Mucosa of rectum (tissue), 2 donors: ENCODE measurements at regions not wholly inside any gene's neighbourhood (a gene's known extent, or its start where the extent isn't known, plus 50 kb on each side); places are given as distances from the start of the nearest gene placed in this dataset.

Source experiments
- H3K27ac ChIP-seq, 2 donors: one replicate each; pipeline ENCODE4 v1.7.0; 2013; ENCODE audit warnings: inconsistent platforms in 2 of 2, low read depth in 2 of 2, low read length in 2 of 2
- H3K27me3 ChIP-seq, 2 donors: one replicate each; pipeline ENCODE4 v1.7.0; 2013; ENCODE audit warnings: low read length in 2 of 2; ENCODE audit not compliant: control insufficient read depth in 2 of 2, insufficient read depth in 2 of 2
- H3K36me3 ChIP-seq, 2 donors: one replicate each; pipeline ENCODE4 v1.7.0; 2013; ENCODE audit warnings: low read length in 2 of 2; ENCODE audit not compliant: control insufficient read depth in 2 of 2, insufficient read depth in 2 of 2
- H3K4me1 ChIP-seq, 2 donors: one replicate each; pipeline ENCODE4 v1.7.0; 2013; ENCODE audit warnings: low read length in 2 of 2, mild to moderate bottlenecking in 1 of 2; ENCODE audit not compliant: control insufficient read depth in 2 of 2, insufficient read depth in 2 of 2
- H3K4me3 ChIP-seq, 2 donors: one replicate each; pipeline ENCODE4 v1.7.0; 2013; ENCODE audit warnings: low read length in 2 of 2
- H3K9ac ChIP-seq, 2 donors: one replicate each; pipeline ENCODE4 v1.7.0; 2013; ENCODE audit warnings: low read length in 2 of 2, low read depth in 1 of 2, mild to moderate bottlenecking in 1 of 2
- H3K9me3 ChIP-seq, 2 donors: one replicate each; pipeline ENCODE4 v1.7.0; 2013; ENCODE audit warnings: low read length in 2 of 2; ENCODE audit not compliant: control insufficient read depth in 2 of 2
- donor health status: healthy.
- donor health status: Normal muscosa, but diverticular disease.

DNA sequence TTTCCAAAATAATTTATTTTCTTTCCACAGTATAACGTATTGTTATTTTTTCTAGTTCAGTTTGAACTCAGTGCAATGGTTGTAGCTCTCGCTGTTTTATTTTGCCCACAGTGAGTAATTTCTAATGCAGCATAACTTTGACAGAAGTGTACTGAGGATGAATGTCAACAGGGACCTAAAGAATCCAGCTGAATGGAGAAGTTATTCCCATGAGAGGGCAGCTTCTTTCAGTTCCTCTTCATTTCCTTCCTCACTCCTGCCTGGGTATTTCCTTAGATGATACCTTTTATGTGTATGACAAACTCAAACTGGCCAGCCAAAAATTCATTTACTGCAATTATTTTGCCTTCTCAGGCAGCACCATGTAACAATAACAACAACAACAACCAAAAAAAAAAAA, 1223.1 kb upstream of the ZEB2 start:
- Histone ChIP-seq H3K9ac (no peak overlapping the region), H3K27me3 (no peaks in the 10 kb centered on the region), H3K4me1 (no peaks in the 10 kb centered on the region), H3K36me3 (no peaks in the 10 kb centered on the region), H3K4me3 (no peak overlapping the region), H3K9me3 (no peaks in the 10 kb centered on the region), H3K27ac (no peak overlapping the region)

DNA sequence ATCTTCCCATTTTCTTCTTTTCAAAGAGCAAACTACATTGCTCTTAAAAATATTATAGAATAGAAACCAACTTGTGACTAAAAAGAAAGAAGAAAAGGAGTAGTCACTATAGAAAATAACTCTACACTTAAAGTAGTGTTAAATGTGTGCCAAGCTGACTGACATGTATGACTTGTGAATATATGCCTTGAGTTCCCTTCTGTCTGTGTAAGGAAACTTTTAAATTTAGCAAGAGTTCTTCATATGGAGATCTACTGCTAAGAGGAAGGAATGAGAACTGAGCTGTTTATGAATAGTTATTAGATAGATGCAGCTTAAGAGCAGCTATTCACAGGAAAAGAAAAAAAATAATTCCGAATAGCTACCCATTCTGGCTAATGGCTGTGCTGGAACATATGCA, 1221.7 kb upstream of the ZEB2 start:
- Histone ChIP-seq H3K27ac (no peak overlapping the region), H3K4me1 (no peaks in the 10 kb centered on the region), H3K4me3 (no peak overlapping the region), H3K9ac (no peak overlapping the region), H3K27me3 (no peaks in the 10 kb centered on the region), H3K36me3 (no peaks in the 10 kb centered on the region), H3K9me3 (no peaks in the 10 kb centered on the region)

DNA sequence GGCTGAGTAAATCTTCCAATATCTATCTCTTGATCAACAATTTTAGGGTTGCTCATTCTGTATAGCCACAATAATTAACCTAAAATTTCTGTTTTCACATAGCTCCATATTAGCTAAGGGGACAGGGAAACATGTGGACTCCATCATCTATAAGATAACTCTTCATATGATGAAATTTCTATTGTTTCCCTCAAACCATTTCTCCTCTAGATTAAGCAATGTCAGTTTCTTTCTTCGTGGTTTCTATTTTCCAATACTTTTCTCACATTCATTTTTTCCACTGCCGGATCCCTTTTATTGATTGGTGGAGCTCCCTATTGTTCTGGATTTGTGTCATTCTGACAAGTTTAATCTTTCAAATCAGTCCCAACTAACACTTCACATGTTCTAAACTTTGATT, 1221.3 kb upstream of the ZEB2 start:
- Histone ChIP-seq H3K27me3 (no peaks in the 10 kb centered on the region), H3K36me3 (no peaks in the 10 kb centered on the region), H3K4me3 (no peak overlapping the region), H3K4me1 (no peaks in the 10 kb centered on the region), H3K27ac (no peak overlapping the region), H3K9ac (no peak overlapping the region), H3K9me3 (no peaks in the 10 kb centered on the region)

DNA sequence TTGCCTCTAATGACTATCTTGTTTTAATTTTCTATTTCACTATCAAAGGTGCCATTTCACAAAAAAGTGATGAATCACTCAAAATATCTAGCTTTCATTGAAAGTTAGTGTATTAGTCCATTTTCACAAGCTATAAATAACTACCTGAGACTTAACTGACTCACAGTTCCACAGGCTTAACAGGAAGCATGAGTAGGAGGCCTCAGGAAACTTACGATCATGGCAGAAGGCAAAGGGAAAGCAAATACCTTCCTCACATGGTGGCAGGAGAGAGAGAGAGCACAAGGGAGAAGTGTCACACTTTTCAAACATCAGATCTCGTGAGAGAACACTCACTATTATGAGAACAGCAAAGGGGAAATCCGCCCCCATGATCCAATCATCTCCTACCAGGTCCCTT, 1220.4 kb upstream of the ZEB2 start:
- Histone ChIP-seq H3K4me3 (no peak overlapping the region), H3K9ac (no peak overlapping the region), H3K9me3 (no peaks in the 10 kb centered on the region), H3K27ac (no peak overlapping the region), H3K4me1 (no peaks in the 10 kb centered on the region), H3K36me3 (no peaks in the 10 kb centered on the region), H3K27me3 (no peaks in the 10 kb centered on the region)

DNA sequence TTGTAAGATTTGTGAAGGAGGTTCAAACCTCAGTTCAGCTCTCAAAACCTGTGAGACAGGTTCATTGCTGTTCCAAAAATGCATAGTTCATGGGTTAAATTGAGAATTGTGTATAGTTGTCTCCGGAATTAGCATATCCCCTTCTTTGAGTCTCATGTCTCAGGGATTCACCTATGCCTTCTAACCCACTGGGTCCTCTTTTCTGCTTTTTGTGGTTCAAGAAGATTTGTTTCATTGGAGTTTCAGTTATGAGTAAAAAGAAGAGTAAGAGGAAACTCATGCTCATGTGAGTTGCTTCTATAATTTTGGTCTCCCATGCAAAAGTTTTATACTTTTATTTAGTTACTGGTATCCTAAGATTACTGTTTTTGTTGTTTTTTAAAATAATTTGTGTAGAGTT, 1219.8 kb upstream of the ZEB2 start:
- Histone ChIP-seq H3K27ac (no peak overlapping the region), H3K27me3 (no peaks in the 10 kb centered on the region), H3K36me3 (no peaks in the 10 kb centered on the region), H3K9me3 (no peaks in the 10 kb centered on the region), H3K4me3 (no peak overlapping the region), H3K9ac (no peak overlapping the region), H3K4me1 (no peaks in the 10 kb centered on the region)

DNA sequence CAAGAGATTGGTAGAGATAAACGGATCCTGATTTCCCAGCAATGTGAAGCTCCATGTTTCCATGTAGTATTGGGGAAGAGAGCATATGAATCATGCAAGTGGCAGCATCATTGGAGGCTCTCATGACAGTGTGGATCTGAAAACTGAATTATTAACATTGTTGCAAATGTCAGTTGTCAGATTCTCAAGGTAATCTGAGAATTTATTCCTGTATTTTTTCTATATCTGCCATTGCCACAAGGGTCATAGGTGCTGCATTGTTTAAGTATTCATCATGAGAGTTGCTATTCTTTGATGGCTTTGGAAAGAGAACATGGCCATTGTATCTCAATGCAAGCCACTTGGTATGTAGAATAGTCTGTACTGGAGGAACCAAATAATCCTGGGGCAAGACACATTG, 1217.0 kb upstream of the ZEB2 start:
- H3K4me1 ChIP-seq, result no peaks in the 10 kb centered on the region
- no peaks in the 10 kb centered on the region for H3K27me3 ChIP-seq
- H3K27ac ChIP-seq, result no peak overlapping the region
- no peaks in the 10 kb centered on the region for H3K9me3 ChIP-seq
- no peaks in the 10 kb centered on the region for H3K36me3 ChIP-seq
- no peak overlapping the region for H3K4me3 ChIP-seq
- no peak overlapping the region for H3K9ac ChIP-seq

DNA sequence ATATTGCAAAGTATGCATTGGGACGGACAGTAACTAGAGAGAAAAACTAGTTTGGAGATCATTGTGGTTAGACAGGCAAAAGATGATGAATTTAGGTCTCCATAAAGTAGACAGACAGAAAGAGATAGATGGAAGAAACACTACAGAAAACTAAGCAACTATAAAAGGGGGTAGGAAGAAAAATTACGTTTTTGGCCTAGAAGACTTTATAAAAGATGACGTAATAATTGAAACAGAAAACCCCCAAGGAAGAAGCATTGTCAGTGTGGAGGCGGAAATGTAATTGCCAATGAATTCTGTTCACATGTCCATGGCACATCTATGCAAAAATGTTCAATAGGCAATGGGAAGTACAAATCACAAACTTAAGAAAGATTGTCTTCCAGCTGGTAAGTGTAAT, 1211.5 kb upstream of the ZEB2 start:
- Histone ChIP-seq H3K4me3 (no peak overlapping the region), H3K9ac (no peak overlapping the region), H3K27me3 (no peaks in the 10 kb centered on the region), H3K9me3 (no peaks in the 10 kb centered on the region), H3K36me3 (no peaks in the 10 kb centered on the region), H3K27ac (no peak overlapping the region), H3K4me1 (no peaks in the 10 kb centered on the region)

DNA sequence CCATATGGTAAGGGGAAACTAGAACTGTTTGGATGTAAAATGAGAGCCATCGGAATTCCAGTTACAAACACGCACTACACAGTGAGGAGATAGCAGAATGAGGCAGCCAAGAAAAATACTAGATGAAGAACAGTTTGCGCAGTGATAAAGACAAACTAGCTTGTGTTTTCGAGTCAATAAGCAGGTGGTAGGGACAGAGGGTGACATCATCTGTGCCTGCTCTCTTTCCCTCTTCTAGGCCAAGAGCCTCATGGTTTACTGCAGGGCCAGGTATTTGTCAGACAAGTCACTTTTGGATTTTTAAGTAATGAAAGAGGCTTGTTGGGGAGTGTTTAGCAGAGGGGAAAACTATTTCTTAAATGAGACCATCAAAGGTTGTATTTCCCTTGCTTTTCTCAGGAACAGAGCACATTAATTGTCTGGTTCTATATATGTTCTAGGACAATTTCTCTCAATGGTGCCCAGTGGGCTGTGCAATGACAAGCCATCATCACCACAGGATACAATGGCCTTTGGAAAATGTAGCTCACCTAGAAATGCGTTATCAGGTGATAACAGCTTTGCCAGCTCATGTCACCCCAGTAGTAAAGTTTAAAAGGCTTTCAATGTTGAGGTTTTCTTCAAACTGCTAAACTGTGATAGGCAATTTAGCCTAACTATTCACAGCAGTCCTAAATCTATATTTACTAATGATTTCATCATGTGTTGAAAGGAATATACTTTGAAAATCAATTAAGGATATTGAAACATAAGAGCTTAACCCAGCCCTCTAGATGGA, 1210.3 kb upstream of the ZEB2 start:
- H3K27ac ChIP-seq, result no peak overlapping the region

DNA sequence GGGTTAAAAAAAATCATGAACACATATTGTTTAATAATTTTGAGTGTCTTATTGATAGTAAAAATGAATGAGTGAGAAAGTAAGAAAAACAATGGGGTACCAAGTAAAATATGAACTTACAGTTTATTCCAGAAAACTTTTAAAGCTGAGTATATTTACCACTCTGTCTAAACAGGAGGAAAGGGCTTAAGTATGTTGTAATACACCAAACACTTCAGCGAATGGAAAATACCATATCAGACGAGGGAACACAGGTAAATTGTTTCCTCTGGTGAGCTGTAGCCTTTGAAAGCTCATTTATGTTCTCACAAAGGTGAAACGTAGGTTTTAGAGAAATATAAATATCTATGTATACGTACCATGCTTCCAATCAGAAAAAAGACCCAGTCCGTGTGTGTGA, 1209.6 kb upstream of the ZEB2 start:
- Histone ChIP-seq H3K27ac (no peak overlapping the region), H3K9ac (no peak overlapping the region), H3K9me3 (no peaks in the 10 kb centered on the region), H3K4me3 (no peak overlapping the region), H3K27me3 (no peaks in the 10 kb centered on the region), H3K36me3 (no peaks in the 10 kb centered on the region), H3K4me1 (no peaks in the 10 kb centered on the region)

More for the DNA sequence above, 1210.3 kb upstream of the ZEB2 start:
- Histone ChIP-seq H3K4me1 (no peaks in the 10 kb centered on the region), H3K9me3 (no peaks in the 10 kb centered on the region), H3K36me3 (no peaks in the 10 kb centered on the region), H3K27me3 (no peaks in the 10 kb centered on the region), H3K9ac (no peak overlapping the region), H3K4me3 (no peak overlapping the region)

DNA sequence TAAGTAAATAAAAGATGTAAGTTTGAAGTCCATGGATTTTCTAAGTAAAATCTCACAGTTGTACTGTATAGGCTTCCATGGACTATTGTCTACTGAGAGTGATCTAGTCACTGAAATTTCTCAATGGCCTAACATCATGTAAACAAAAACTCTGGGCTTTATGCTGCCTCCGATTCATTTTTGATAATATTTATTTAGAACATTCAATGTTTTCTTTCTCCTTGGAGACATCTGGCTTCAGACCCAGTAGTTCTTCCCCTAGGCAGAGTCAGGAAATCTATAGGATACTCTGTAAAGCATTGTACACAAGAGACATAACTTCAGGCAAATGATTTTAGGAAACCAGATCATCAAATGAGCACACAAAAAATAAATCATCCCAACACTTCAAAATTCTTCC, 1208.6 kb upstream of the ZEB2 start:
- no peaks in the 10 kb centered on the region for H3K27me3 ChIP-seq
- no peaks in the 10 kb centered on the region for H3K4me1 ChIP-seq
- H3K4me3 ChIP-seq, result no peak overlapping the region
- H3K27ac ChIP-seq, result no peak overlapping the region
- H3K9ac ChIP-seq, result no peak overlapping the region
- H3K36me3 ChIP-seq, result no peaks in the 10 kb centered on the region
- no peaks in the 10 kb centered on the region for H3K9me3 ChIP-seq

DNA sequence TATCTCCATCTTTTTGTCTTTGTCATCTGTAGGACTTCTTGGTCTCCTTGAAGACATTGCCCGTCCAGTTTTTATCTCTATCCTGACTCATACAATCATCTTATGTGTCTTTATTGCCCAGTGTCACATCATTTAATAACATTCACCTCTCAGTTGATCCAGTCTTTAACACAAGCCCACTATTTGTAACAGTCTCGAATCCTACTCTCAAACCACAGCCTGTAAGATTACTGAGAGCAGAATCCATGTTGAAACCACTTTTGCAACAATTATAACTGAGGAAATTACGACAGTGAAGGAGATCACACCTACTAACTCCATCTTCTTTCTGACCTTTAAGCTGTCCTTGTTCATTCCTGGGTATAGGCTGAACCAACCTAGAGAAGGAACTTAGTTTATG, 1206.0 kb upstream of the ZEB2 start:
- H3K4me1 ChIP-seq, result no peaks in the 10 kb centered on the region
- no peaks in the 10 kb centered on the region for H3K27me3 ChIP-seq
- H3K36me3 ChIP-seq, result no peaks in the 10 kb centered on the region
- no peaks in the 10 kb centered on the region for H3K9me3 ChIP-seq
- H3K27ac ChIP-seq, result no peak overlapping the region
- no peak overlapping the region for H3K4me3 ChIP-seq
- H3K9ac ChIP-seq, result no peak overlapping the region
